ENCODE measurements at regions not wholly inside any gene's neighbourhood (a gene's known extent, or its start where the extent isn't known, plus 50 kb on each side); places are given as distances from the start of the nearest gene placed in this dataset.

DNA sequence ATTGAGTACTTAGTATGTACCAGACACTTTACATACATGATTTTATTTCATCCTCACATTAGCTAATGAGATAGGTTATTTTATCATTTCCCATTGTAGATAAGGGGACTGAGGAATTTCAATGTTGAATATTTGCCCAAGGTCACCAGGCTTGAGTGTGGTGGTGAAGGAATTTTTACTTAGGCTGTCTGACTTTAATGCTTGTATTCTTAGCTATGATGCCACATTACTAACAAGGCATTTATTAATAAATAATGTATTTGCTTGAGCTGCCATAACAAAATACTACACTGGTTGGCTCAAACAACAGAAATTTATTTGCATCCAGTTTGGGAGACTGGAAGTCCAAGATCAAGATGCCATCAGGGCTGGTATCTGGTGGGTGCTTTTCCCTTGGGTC lies 250.9 kb downstream of the GPD2 start:
- DNase-seq (ENCODE audit: low spot score in 2 of 2) (no peak), ATAC-seq (no peak)
- no peaks in the 10 kb centered on the region for H3K36me3 Mint-ChIP-seq
- H3K9me3 Mint-ChIP-seq = no peaks in the 10 kb centered on the region
- H3K27ac Mint-ChIP-seq = no peak overlapping the region

DNA sequence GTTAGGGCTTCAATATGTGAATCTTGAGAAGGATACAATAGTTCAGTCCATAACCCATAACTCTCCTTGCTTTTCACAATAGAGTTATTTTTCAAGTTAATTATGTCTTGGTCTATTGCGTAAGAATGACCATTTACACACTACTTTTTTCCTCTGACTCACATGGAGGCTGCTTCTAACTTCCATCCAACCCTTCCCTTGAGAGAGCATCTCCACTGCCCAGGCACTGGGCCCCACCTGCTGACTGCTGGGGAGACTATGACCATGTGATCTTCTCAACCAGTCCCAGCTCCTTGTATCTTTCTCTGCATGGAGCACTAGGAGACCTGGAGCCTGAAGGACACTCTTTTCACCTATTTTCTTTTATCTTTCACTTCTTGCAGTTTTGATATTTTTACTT lies 251.5 kb downstream of the GPD2 start:
- no peaks in the 10 kb centered on the region for H3K36me3 Mint-ChIP-seq
- ATAC-seq (peak in 1 of 2 donors; percentile 40), DNase-seq (ENCODE audit: low spot score in 2 of 2) (no peak)
- H3K9me3 Mint-ChIP-seq = no peaks in the 10 kb centered on the region
- H3K27ac Mint-ChIP-seq = no peak overlapping the region

DNA sequence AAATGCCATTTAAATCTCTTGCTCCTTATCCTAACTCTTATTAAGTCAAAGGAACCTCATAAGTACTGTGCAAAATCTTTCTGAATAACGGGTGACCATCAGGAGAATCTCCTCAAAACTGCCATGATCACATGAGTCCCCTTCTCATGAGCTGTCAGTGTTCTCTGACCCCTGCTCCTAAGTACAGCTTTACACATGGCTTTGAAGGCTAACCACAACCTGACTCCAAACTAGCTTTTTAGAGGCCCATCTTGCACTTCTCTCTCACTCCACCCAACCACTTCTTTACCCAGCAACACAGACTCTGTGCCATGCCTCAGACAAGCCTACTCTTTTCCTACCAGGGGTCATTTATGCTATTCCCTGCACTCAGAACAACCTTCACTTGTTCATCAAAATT lies 253.8 kb downstream of the GPD2 start:
- no peaks in the 10 kb centered on the region for H3K36me3 Mint-ChIP-seq
- H3K27ac Mint-ChIP-seq = peak overlapping the region in 1 of 2 donors; percentile 66
- no peaks in the 10 kb centered on the region for H3K9me3 Mint-ChIP-seq
- DNase-seq (ENCODE audit: low spot score in 2 of 2) (no peak), ATAC-seq (no peak)

DNA sequence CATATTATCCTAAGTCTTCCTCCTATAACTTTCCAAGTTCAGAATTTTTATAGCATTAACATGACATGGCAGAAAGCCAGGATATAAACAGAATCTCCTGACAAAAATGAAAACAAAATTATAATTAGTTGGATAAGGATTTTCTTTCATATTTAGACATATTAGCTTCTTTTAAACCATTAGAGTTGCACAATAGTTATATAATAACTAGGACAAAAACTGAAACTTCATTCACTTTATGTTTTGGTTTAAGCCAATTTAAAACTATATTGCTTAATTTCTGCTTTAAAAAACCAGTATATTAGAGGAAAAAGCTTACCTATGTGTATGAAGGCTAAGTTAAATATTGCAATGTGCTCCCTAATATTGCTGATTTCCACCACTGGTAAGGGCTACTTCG lies 254.8 kb downstream of the GPD2 start:
- no peak for ATAC-seq
- no peaks in the 10 kb centered on the region for H3K36me3 Mint-ChIP-seq
- no peak overlapping the region for H3K27ac Mint-ChIP-seq
- DNase-seq (ENCODE audit: low spot score in 2 of 2) = no peak
- no peaks in the 10 kb centered on the region for H3K9me3 Mint-ChIP-seq

DNA sequence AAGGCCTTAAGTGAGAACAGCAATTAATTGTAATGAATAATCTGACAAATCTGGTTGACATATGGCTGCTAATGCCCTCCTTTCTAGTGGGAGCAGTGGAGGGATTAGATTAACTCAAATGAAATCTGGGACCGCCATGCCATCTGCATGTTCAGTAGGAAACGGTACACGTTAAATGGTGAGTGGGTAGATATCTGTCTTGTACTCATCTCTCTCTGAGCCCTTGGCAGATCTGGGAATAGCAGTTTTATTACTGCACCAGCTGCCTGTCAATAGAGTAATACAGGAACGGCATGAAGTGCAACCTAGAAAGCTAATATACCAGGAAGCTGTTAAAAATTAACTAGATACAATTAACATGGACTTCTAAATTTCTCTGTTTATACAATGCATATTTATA lies 258.8 kb downstream of the GPD2 start:
- H3K9me3 Mint-ChIP-seq = no peaks in the 10 kb centered on the region
- H3K36me3 Mint-ChIP-seq = no peaks in the 10 kb centered on the region
- H3K27ac Mint-ChIP-seq = no peak overlapping the region
- ATAC-seq (no peak), DNase-seq (ENCODE audit: low spot score in 2 of 2) (no peak)

DNA sequence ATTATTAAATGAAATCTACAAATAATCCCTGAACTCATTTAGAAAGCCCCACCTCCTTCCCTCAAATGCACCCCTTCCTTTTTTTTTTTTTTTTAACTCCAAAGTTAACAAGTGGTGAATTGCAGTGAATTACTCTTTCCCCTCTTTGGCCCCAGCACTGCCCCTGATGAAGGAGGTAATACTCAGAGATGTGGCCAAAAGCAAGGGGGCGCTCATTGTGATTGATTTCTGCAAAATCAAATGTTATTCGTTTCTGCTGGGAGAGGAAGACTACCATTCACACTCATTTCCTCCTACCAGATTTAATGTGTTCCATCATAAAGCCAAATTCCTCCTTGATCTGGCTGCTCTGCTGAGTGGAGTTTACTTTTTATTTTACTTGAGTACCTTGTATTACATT lies 259.4 kb downstream of the GPD2 start:
- DNase-seq (ENCODE audit: low spot score in 2 of 2) (no peak), ATAC-seq (no peak)
- Mint-ChIP-seq H3K36me3 (no peaks in the 10 kb centered on the region), H3K9me3 (no peaks in the 10 kb centered on the region), H3K27ac (no peak overlapping the region)

DNA sequence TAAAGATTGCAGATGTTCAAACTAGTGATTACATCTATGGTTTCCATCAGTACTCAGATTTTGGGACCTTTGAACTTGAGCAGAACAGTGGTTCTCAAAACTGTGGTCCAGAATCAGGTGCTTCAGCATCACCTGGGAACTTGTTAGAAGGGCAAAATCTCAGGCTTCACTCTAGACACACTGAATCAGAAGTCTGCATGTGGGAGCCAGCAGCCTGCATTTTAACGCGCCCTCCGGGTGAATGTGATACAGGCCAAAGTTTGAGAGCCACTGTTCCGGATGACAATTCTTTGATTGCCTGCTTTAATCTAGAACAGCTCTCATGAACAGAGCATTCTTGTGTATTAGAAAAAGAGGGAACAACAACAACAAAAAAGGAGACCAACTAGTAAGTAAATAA lies 261.7 kb downstream of the GPD2 start:
- ATAC-seq (no peak), DNase-seq (ENCODE audit: low spot score in 2 of 2) (no peak)
- Mint-ChIP-seq H3K27ac (no peak overlapping the region), H3K36me3 (no peaks in the 10 kb centered on the region), H3K9me3 (no peaks in the 10 kb centered on the region)

DNA sequence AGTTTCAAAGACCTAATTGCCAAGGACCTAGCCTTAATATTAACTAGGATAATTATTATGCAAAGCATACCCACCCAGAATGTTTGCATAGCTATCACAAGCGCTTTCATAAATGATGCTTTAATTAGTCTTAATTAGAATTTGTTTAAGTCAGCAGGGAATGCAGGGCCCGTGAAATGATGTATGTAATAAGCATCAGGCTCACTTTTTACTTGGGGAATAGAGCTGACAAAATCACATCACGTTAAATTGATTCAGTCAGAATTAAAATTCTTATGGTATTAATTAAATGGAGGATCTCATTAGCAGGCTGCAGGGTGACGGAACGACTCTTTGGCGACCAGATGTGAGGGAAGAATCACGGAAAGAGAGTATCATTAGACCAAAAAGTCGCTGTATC lies 264.5 kb downstream of the GPD2 start:
- H3K27ac Mint-ChIP-seq = no peak overlapping the region
- no peaks in the 10 kb centered on the region for H3K36me3 Mint-ChIP-seq
- H3K9me3 Mint-ChIP-seq = no peaks in the 10 kb centered on the region
- no peak for ATAC-seq
- DNase-seq (ENCODE audit: low spot score in 2 of 2) = no peak

DNA sequence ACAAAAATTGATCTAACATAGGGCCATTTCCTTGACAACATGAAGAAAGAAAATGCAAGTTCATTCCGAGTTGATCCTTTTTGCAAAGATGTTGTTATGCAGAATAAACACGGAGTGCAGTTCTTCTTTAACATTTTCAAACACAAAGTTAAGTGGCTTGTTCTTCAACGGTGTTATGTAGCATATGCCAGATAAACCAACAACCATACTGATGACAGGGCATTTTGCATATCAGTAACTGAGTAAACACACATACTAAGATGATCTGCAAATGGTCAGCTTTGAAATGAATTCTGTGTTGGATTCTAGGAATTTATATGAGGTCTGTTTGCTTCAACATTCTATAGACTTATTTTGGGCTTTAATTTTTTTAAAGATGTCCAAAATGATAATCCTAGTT lies 266.4 kb downstream of the GPD2 start:
- DNase-seq (ENCODE audit: low spot score in 2 of 2) = no peak

DNA sequence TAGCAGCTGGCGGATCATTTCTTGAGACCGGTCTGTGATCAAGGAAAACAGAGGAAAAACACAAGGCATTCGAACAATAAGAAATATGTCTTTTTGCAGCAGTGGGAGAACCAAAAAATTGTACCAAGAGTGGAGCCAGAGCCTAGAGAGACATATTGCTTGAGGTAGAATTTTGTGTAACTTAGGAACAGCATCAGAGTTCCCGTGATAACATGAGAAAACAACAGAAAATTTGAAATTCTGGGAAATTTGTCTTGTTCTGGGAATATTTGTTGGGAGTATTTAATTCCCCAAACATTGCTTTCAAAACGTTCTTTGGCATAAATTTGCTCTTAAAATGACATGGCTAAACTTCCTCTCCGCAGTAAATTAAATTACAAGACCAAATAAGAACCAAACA lies 267.5 kb downstream of the GPD2 start:
- Mint-ChIP-seq H3K27ac (no peak overlapping the region), H3K9me3 (no peaks in the 10 kb centered on the region), H3K36me3 (no peaks in the 10 kb centered on the region)
- DNase-seq (ENCODE audit: low spot score in 2 of 2) (no peak), ATAC-seq (no peak)

More for the DNA sequence above, 266.4 kb downstream of the GPD2 start:
- Mint-ChIP-seq H3K36me3 (no peaks in the 10 kb centered on the region), H3K27ac (no peak overlapping the region), H3K9me3 (no peaks in the 10 kb centered on the region)
- ATAC-seq = no peak

DNA sequence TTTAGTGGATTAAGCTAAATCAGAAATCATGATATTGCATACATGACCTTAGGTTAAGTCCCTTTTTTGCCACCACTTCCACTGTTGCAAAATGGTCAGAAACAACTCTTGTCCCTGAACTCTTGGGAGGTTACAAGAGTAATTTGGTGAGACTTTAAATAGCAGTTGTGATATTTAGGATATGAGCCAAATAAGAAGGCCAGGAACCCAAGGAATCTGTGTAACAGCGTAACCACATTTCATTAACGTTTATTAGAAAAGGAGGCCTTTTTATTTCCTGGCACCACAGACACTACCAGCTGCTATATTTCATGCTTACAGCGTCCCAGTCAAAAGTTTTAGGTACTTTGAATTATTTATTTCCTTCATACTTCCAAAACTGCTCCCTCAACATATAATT lies 268.0 kb downstream of the GPD2 start:
- DNase-seq (ENCODE audit: low spot score in 2 of 2) = no peak
- Mint-ChIP-seq H3K27ac (no peak overlapping the region), H3K9me3 (no peaks in the 10 kb centered on the region), H3K36me3 (no peaks in the 10 kb centered on the region)
- ATAC-seq = no peak

DNA sequence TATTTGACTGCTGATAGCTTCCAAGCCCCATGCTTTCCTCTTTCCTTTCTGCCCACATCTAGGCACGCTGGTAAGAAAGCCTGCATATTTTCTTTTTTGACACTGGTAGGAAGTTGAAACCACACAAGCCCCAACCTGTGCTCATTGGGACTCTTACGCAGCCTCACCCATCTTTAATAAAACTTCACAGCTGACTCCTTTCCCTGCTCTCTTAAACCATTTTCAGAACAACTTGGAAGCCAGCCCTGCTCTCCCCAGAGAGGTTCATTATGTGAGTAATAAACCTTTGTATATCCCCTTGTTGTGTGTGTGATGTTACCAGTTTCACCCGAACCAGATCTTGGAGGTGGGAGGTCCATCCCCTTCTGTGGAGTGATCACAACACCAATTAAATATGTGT lies 268.4 kb downstream of the GPD2 start:
- ATAC-seq (no peak), DNase-seq (ENCODE audit: low spot score in 2 of 2) (no peak)
- Mint-ChIP-seq H3K36me3 (no peaks in the 10 kb centered on the region), H3K9me3 (no peaks in the 10 kb centered on the region), H3K27ac (no peak overlapping the region)

DNA sequence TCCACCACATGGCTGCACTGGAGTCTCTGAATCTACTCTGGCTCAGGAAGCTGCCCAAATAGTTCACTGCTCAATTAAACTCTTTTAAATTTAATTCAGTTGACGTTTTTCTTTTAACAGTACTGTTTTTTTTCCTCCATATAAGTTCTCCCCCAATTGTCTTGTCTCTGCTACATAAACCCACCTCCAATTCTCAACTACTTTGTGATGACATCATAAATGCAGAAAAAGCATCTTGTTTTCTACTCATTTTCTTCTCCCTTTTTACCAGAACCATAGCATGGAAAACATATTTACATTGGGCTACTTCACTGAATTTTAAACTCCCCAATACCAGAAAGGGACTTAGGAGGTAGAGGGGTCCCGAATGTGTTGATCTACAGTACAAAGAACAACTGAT lies 270.4 kb downstream of the GPD2 start:
- H3K9me3 Mint-ChIP-seq = no peaks in the 10 kb centered on the region
- no peaks in the 10 kb centered on the region for H3K36me3 Mint-ChIP-seq
- ATAC-seq = no peak
- H3K27ac Mint-ChIP-seq = no peak overlapping the region
- no peak for DNase-seq (ENCODE audit: low spot score in 2 of 2)

DNA sequence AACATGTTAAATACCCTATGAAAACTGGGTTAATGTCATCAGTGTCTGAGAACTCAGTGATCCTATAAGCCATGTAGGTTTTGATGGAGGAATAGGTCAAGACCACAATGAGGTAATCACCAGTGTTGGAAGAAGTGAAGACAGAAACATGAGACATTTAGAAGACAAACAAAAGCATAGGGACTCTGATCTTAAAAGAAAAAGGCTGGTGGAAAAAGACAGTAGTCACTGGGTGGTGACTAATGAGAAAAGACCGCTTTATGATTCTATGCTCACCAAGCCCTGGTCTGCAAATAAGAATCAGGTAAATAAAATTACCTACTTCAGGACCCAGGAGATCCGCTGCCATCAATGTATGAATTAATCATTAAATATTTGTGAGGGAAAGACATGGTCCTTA lies 271.9 kb downstream of the GPD2 start:
- H3K36me3 Mint-ChIP-seq = no peaks in the 10 kb centered on the region
- no peak for DNase-seq (ENCODE audit: low spot score in 2 of 2)
- no peaks in the 10 kb centered on the region for H3K9me3 Mint-ChIP-seq
- ATAC-seq = no peak
- H3K27ac Mint-ChIP-seq = no peak overlapping the region

DNA sequence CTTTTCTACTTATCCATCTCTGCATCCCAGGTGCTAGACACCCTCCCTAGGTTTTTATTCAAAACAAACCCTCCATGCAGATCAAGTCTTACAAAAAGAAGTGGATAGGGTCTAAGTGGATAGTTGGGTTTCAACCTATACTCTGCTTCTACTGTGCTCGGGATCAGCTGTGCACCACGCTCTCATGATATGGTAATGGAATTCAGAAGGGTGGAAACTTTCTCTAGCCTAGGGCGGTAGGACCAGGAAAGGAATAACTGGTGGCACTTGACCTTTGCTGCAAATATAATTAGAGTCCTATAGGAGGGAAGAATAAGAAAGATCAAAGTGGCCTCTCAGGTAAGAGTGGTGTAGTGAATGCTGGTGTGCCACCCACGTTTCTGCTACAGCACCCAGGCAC lies 272.9 kb downstream of the GPD2 start:
- no peak for ATAC-seq
- no peaks in the 10 kb centered on the region for H3K36me3 Mint-ChIP-seq
- H3K27ac Mint-ChIP-seq = no peak overlapping the region
- no peak for DNase-seq (ENCODE audit: low spot score in 2 of 2)
- H3K9me3 Mint-ChIP-seq = no peaks in the 10 kb centered on the region

DNA sequence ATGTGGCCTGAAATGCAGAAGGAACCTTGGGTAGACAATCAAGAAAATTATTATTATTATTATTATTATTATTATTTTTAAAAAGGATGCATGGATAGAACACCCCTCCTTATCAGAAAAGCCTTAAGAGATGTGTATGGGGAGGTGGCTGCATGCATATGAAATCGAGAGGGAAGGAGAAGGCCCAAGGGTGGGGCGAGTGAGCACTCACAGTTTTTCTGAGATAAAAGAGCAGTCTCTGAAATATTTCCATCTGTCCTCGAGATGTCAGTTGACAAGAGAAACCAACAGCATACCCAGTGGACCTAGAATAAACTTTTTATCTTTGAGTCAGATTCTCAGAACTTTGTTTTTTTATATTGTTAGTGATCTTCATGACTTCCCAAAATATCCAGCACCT lies 282.9 kb downstream of the GPD2 start:
- H3K27ac Mint-ChIP-seq = no peak overlapping the region
- no peaks in the 10 kb centered on the region for H3K36me3 Mint-ChIP-seq
- no peak for ATAC-seq
- DNase-seq (ENCODE audit: low spot score in 2 of 2) = no peak
- H3K9me3 Mint-ChIP-seq = no peaks in the 10 kb centered on the region

DNA sequence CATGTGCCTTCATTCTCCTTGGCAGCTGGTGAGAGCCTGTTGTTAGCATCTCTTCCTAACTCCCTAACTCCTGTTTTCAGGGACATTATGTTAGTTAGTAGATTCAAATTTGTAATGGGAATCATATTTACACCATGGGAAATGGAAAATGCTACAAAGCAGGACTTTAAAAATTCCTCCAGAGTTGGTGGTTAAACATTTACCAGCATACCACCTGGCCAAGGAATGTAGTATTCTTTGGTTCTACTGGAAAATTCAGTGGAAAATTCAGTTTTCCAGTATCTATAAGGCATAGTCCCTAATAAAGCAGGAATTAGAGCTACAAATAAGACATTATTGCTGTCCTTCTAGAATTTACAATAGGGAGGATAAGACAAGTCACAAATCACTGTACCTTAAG lies 291.7 kb downstream of the GPD2 start:
- ATAC-seq (no peak), DNase-seq (ENCODE audit: low spot score in 2 of 2) (no peak)
- no peaks in the 10 kb centered on the region for H3K36me3 Mint-ChIP-seq
- H3K9me3 Mint-ChIP-seq = no peaks in the 10 kb centered on the region
- H3K27ac Mint-ChIP-seq = no peak overlapping the region

DNA sequence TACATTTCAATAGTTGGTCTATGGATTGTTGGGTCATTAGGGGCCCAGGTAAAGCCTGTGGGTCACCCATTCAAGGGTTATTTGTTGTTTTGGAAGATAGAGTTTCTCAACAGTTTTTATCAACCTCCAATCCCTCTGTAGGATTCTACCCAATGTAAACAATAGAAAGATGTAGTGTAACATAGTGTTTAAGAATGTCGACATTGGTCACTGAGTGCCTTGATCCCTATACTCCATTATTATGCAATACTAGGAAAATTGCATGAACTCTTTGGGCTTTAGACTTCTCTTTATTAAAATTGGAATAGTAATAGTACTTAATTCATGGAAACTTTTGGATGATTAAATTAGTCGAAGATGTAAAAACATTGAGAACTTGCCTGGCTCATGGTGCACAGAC lies 292.1 kb downstream of the GPD2 start:
- no peak for ATAC-seq
- Mint-ChIP-seq H3K9me3 (no peaks in the 10 kb centered on the region), H3K36me3 (no peaks in the 10 kb centered on the region), H3K27ac (no peak overlapping the region)
- no peak for DNase-seq (ENCODE audit: low spot score in 2 of 2)

DNA sequence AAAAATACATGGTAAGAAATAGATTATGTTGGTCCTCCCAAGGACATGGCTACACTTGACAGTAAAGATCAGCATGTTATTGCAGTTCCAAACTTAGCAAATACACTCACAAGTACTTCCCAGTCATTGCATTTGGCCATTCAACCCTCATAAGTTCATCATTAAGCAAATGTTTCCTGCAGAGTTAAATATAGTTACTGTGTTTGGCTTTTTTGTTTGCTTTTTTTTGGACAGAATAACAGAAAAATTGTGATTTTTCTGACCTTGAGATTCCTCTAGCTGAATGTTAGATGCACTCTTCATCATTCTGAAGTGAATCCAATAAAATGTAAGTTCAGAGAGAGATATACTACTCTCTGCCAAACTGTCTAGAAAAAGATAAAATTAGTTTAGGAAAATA lies 295.3 kb downstream of the GPD2 start:
- ATAC-seq = no peak
- Mint-ChIP-seq H3K36me3 (no peaks in the 10 kb centered on the region), H3K9me3 (no peaks in the 10 kb centered on the region), H3K27ac (no peak overlapping the region)
- DNase-seq (ENCODE audit: low spot score in 2 of 2) = no peak

Measured in activated naive CD4-positive, alpha-beta T cell treated with anti-CD3 and anti-CD28 coated beads, Interleukin-2, amount 50 U/mL, for 72 hours (primary cell).